ENCODE measurements at regions not wholly inside any gene's neighbourhood (a gene's known extent, or its start where the extent isn't known, plus 50 kb on each side); places are given as distances from the start of the nearest gene placed in this dataset.

DNA sequence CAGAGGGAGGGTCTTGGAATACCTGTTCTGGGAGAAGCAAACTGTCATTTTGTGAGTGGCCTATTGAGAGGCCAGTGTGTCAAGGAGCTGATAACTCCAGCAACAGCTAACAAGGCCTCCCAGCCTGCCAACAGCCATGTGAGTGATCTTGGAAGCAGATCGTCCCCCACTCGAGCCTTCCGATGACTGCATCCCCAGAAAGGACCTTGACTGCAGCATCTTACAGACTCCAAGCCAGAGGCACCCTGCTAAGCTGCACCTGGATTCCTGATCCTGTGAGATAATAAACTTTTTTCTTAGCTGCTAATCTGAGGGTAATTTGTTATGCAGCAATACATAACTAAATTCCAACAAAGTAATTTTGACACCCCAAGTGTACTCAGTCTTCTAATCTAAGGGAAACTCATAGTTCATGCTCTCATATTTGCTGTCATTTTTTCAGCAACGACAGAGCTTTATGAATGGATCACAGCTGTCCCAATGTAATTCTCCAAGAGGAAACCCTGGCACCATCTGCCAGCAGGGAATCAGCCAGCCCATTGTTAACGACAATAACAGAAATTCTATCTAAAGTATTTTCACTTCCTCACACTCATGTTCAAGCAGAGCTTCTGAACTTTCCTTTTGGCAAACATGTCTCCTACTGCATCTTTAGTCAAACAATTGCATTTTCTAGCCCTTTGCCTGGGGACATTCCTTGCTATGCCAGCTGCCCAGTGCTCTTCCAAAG is 470.2 kb upstream of the BTBD3 start:
- ATAC-seq = no peak
- TF ChIP-seq ZFP30 (CRISPR knock-in tag; IDR thresholded peaks at IDR 0.05) = no peak
- TF ChIP-seq CREB5 (CRISPR knock-in tag; IDR thresholded peaks at IDR 0.05; ENCODE audit: low read depth) = no peak
- no peak for TF ChIP-seq TSHZ2 (CRISPR knock-in tag; IDR thresholded peaks at IDR 0.05)
- no peak for TF ChIP-seq ZNF8 (CRISPR knock-in tag; IDR thresholded peaks at IDR 0.05)
- TF ChIP-seq ZFP3 (CRISPR knock-in tag; IDR thresholded peaks at IDR 0.05) = no peak
- no peak for TF ChIP-seq TOX (CRISPR knock-in tag; IDR thresholded peaks at IDR 0.05; ENCODE audit: borderline replicate concordance)
- TF ChIP-seq GLIS3 (CRISPR knock-in tag; IDR thresholded peaks at IDR 0.05) = no peak
- TF ChIP-seq BACH2 (CRISPR knock-in tag; IDR thresholded peaks at IDR 0.05; ENCODE audit: borderline replicate concordance) = no peak
- no peak for TF ChIP-seq ESRRG (CRISPR knock-in tag; IDR thresholded peaks at IDR 0.05)
- TF ChIP-seq OSR1 (CRISPR knock-in tag; IDR thresholded peaks at IDR 0.05) = no peak
- no peak for TF ChIP-seq SNAI2 (CRISPR knock-in tag; IDR thresholded peaks at IDR 0.05)
- TF ChIP-seq ZNF70 (CRISPR knock-in tag; IDR thresholded peaks at IDR 0.05) = no peak
- TF ChIP-seq ZNF565 (CRISPR knock-in tag; conservative IDR thresholded peaks at IDR 0.05; ENCODE audit: low read depth) = no peak
- TF ChIP-seq, protein P1, sequence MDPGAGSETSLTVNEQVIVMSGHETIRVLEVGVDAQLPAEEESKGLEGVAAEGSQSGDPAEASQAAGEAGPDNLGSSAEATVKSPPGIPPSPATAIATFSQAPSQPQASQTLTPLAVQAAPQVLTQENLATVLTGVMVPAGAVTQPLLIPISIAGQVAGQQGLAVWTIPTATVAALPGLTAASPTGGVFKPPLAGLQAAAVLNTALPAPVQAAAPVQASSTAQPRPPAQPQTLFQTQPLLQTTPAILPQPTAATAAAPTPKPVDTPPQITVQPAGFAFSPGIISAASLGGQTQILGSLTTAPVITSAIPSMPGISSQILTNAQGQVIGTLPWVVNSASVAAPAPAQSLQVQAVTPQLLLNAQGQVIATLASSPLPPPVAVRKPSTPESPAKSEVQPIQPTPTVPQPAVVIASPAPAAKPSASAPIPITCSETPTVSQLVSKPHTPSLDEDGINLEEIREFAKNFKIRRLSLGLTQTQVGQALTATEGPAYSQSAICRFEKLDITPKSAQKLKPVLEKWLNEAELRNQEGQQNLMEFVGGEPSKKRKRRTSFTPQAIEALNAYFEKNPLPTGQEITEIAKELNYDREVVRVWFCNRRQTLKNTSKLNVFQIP (CRISPR knock-in tag; IDR thresholded peaks at IDR 0.05; ENCODE audit: borderline replicate concordance, low read depth) = no peak
- TF ChIP-seq ARNTL (CRISPR knock-in tag; IDR thresholded peaks at IDR 0.05; ENCODE audit: borderline replicate concordance, low read depth) = no peak
- no peak for TF ChIP-seq ZC3H10 (CRISPR knock-in tag; IDR thresholded peaks at IDR 0.05)

- TF ChIP-seq ZFP3 (CRISPR knock-in tag; IDR thresholded peaks at IDR 0.05) (no peak), ARNTL (CRISPR knock-in tag; IDR thresholded peaks at IDR 0.05; ENCODE audit: borderline replicate concordance, low read depth) (no peak)
- TF ChIP-seq, protein P1 (CRISPR knock-in tag; IDR thresholded peaks at IDR 0.05; ENCODE audit: borderline replicate concordance, low read depth) = no peak
- no peak for ATAC-seq
Observed at GRCh38 chr20:11448554-11448953, 469.1 kb upstream of the BTBD3 start.

GRCh38 chr20:11451793-11452291 is 465.9 kb upstream of the BTBD3 start:
- TF ChIP-seq ZFP30 (CRISPR knock-in tag; IDR thresholded peaks at IDR 0.05) (no peak), CSDC2 (CRISPR knock-in tag; IDR thresholded peaks at IDR 0.05) (no peak), BACH2 (CRISPR knock-in tag; IDR thresholded peaks at IDR 0.05; ENCODE audit: borderline replicate concordance) (no peak), ISL1 (CRISPR knock-in tag; IDR thresholded peaks at IDR 0.05) (no peak), ZNF565 (CRISPR knock-in tag; conservative IDR thresholded peaks at IDR 0.05; ENCODE audit: low read depth) (no peak), ZNF8 (CRISPR knock-in tag; IDR thresholded peaks at IDR 0.05) (no peak), OSR1 (CRISPR knock-in tag; IDR thresholded peaks at IDR 0.05) (no peak), ESRRG (CRISPR knock-in tag; IDR thresholded peaks at IDR 0.05) (no peak)

GRCh38 chr20:11452326-11452725 is 465.4 kb upstream of the BTBD3 start:
- TF ChIP-seq OSR1 (CRISPR knock-in tag; IDR thresholded peaks at IDR 0.05) (no peak), ZNF8 (CRISPR knock-in tag; IDR thresholded peaks at IDR 0.05) (no peak), ZFP30 (CRISPR knock-in tag; IDR thresholded peaks at IDR 0.05) (no peak), GLIS3 (CRISPR knock-in tag; IDR thresholded peaks at IDR 0.05) (no peak), ARNTL (CRISPR knock-in tag; IDR thresholded peaks at IDR 0.05; ENCODE audit: borderline replicate concordance, low read depth) (no peak), TSHZ2 (CRISPR knock-in tag; IDR thresholded peaks at IDR 0.05) (no peak)
- ATAC-seq = no peak

More at GRCh38 chr20:11451793-11452291, 465.9 kb upstream of the BTBD3 start:
- no peak for ATAC-seq
